DMS53 treated with DMSO at 0.1 percent for 48 hours (cell line): ENCODE measurements at regions not wholly inside any gene's neighbourhood (a gene's known extent, or its start where the extent isn't known, plus 50 kb on each side); places are given as distances from the start of the nearest gene placed in this dataset.
"Not testable (repeated sequence)": the region's sequence is repeated elsewhere in the genome, so short reads cannot be mapped to it uniquely, and the experiment has no call there.

Experiments
- DNase-seq: peaks from one replicate; lab custom pipeline; 2025; ENCODE audit not compliant: unreplicated experiment; lab: John Stamatoyannopoulos, UW

DNA sequence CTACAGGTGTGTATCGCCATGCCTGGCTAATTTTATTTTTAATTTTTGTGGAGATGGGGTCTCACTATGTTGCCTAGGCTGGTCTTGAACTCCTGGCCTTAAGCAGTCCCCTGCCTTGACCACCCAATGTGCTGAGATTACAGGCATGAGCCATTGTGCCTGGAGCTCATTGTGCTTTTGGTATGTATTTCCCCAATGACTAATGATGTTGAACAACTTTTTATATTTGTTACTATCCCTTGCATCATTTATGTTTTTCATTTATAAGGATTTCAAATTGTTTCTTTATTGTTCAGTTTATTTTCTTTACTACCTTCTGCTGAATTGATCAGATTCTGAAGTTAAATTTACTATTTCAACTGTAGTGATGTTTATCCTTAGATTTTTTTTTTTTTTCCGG, 199.7 kb downstream of the CEP135 start:
- no peak for DNase-seq

DNA sequence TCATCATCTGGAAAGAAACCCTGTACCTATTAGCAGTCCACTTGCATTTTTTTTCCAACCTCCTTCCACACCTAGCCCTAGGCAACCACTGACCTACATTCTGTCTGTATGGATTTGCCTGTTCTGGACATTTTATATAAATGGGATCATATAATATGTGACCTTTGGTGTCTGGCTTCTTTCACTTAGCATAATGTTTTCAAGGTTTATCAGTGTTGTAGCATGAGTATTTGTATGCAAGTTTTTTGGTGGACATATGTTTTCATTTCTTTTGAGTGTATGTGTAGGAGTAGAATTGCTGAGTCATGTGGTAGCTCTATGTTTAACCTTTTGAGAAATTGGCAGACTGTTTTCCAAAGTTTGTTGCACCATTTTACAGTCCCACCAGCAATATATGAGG, 198.6 kb downstream of the CEP135 start:
- no peak for DNase-seq

DNA sequence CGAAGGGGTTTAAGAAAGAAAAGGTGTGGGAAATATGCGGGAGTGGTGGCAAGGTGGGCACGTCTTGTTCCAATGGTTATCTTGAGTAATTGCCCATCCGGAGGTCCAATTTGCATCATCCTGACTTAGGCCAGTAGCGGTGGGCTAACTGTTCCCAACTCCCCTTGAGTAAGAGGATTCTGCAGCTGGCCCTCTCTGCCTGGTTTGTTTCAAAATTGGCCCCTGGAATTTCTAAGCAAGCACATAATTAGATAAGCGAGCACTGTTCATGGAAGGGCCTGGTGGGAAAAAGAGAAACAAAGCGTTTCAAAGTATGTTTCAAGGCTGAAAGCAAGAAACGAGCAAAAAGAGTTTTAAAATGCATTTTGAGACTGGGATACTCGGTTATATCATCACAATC, 198.2 kb downstream of the CEP135 start:
- no peak for DNase-seq

DNA sequence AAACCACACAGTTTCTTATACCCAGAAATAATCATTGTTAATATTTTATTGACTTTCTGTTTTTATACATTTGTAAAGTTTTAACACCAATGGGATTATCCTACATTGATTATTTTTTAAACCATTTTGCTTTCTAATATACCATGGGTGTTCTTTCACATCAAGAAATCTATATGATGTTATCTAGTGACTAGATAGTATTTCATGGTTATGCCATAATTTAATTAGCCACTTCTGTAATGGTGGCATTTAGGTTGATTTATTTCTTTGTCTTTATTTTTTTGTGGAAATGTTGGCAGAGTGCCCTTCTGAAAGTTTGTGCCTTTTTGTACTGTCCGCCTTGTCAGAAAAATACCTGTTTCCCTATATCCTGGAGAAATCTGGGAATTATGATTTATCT, 193.3 kb downstream of the CEP135 start:
- DNase-seq: no peak

DNA sequence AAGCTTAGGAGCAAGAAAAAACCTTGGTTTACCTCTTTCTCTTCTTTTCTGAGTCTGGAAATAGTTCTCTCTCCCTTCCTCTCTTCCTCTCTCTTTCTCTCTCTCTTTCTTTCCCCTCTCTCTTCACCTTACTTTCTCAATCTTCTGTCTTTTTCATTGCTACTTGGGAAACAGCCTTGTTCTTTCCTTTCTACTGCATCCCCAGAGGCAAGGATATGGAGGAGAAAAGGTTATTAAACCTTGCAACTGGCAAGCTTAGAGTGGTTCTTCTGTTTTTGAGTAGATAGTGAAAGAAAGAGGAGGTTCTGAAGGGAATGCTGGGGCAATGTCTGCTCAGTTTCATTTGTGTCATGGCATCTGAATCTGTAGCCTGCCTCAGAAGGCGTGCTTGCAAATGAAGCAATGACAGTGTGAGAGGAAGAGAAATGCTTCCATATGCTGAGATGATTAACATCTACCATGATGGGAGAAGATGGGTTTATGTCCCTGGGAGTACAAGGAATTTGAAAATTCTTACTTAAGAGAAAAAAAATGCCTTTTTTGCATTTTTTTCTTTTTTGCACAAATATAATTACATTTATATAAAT, 190.6 kb downstream of the CEP135 start:
- DNase-seq: no peak

DNA sequence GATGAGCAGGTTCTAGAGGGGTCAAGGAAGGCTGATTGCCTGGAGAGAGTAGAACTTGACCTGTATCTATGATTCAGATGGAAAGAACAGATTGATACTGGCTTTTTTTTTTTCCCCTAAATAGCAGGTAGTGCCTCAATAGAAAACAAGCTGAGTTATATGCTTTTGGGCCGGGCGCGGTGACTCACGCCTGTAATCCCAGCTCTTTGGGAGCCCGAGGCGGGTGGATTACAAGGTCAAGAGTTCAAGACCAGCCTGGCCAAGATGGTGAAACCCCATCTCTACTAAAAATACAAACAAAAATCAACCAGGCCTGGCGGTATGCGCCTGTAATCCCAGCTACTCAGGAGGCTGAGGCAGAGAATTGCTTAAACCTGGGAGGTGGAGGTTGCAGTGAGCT, 186.1 kb downstream of the CEP135 start:
- DNase-seq: not testable (repeated sequence)

DNA sequence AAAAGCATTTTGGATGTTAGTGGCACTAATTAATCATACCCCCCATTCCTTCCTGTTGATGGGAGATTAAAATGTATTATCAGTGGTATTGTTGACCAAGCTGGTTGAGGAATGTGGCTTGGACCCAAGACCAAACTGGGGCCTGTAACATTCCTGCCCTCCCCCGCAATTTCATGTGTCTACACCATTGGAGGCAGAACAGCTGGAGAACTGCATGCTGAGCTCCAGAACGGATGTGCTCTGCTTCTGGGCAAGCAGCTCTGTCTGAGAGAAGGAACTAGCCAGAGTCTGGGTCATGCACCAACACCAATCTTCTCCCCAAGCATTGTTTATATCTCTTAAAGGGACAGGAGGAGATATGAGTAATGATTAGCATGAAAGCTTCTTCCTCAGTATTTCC, 185.5 kb downstream of the CEP135 start:
- no peak for DNase-seq

DNA sequence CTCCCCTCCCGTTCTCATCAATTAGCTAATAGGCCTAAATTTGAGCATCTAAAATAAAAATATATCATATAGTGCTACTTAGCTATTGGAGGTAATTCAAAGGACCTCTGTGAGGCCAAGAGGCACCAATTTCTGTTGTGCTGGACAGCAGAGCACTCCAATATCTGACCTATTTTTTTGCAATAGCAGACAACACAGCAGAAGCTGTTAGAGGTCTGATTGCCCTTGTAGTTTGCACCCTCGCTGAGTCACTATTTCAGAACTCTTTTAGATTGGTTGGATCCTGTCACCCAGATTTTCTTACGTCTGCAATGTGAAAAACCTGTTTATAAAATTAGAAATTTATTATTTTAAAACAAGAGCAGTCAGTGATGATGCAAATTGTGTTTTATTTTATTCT, 184.1 kb downstream of the CEP135 start:
- no peak for DNase-seq

DNA sequence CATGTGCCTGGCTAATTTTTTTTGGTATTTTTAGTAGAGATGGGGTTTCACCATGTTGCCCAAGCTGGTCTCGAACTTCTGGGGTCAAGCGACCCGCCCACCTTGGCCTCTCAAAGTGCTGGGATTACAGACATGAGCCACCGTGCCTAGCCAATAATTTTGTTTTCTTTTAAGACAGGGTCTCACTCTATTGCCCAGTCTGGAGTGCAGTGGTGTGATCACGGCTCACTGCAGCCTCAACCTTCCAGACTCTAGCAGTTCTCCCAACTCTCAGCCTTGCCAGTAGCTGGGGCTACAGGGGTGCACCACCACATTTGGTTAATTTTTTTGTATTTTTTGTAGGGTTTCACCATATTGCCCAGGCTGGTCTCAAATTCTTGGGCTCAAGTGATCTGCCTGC, 183.4 kb downstream of the CEP135 start:
- DNase-seq: not testable (repeated sequence)

DNA sequence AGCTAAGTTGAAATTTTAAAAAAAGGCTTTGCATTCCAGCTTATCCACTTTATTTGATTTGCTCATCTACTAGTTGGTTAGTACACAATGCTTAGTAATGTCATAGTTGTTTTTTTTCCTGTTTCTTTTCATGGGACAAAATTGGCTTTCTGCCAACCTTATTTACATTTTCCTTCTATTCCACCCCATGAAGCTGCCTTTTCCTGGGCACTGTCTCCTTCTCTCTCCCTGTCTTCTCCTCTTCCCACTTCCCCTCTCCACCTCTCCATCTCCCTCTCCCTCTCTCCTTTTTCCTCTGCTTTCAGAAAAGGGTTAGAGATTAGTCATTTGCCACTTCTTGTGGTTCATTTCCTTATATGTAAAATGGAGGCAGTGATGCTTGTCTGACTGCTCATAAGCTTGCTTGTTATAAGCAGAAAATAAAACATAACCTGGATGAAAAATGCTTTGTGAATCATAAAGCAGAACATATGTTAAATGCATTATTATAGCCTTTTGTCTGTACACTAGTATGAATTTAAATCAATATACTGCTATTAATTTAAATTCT, 181.9 kb downstream of the CEP135 start:
- DNase-seq: no peak

DNA sequence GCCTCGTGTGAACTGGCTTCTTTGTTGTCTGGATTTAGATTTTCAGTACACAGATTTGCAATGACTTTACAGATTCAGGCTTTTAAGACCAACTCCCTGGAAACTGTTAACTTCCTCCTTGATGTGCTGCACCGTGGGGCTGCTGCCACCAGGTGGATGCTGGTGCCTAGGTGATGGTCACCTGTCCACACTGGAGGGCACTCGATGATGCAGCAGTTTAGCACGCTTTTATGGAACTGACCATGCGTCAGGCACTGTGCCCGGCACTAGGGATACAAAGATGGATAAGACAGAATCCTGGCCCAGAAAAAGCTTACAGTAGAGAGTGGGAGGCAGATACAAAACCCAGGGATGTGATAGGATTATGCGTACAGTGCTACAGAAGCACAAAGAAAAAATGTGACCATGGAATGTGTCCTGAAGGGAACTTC, 180.7 kb downstream of the CEP135 start:
- DNase-seq: peak; percentile 9

DNA sequence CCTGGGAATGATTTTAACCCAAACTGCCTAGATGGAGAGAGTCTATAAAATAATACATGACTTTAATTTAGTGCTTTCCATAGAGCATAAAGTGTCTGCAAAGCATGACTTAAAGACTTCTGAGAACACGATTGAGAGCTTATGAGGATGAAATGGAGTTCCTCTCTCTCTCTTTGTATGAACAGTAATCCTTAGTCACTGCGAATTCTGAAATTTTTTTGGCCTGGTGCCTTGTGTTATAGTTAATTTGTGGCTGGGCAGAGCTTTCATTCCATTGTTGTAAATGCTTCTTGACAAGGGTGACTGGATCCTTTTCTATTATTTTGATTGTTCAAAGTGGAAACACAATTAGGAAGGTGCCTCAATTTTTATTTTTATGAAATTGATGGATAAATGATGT, 179.5 kb downstream of the CEP135 start:
- DNase-seq: no peak

DNA sequence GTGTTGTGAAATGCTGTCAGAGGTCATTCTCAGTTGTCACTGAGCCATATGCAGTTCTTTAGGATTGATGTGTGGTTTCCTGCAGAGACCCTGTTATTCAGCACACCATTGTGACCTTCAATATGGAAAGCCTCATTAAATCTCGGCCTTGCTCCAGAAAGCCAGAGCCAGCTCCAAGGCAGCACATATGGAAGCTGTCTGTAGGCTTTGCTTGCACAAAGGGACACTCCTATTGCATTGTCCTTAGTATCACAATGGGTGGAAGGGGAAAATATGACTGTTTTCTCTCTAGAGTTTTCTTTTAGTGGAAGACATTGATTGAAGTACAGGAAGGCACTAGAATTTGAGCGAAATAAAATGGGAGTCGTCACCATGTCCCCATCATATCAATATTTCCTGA, 179.0 kb downstream of the CEP135 start:
- DNase-seq: no peak

DNA sequence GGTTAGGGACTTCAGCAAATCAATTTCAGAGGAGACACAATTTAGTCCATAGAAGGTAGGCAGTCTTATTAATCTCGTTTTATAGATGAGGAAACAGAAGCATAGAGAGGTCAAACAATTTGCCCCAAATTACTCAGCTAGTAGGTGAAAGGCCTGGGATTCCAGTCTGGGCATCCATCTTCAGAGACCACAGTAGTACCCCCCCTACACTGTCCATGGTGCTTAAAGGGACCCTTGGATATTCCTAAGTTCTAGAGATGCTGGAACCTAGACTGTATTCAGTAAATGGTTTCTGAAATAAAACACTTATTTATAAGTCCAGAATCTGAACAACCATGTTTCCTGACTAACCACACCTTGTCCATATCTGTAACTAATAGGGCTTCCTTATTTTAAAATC, 174.8 kb downstream of the CEP135 start:
- DNase-seq: no peak

DNA sequence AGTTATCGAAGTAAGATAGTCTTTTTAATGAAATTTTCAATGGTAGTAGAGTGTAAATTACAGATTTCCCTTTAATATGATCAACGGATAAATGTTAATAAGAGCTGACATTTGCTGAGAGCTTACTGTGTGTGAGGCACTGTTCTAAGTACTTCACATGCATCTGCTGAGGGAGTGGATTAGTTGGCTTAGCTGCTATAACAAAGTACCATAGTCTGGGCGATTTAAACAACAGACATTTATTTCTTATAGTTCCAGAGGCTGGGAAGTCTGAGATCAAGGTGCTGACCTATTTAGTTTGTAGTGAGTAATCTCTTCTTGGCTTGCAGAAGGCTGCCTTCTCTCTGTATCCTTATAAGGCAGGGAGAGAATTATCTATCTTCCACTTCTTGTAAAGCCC, 174.3 kb downstream of the CEP135 start:
- DNase-seq: no peak

DNA sequence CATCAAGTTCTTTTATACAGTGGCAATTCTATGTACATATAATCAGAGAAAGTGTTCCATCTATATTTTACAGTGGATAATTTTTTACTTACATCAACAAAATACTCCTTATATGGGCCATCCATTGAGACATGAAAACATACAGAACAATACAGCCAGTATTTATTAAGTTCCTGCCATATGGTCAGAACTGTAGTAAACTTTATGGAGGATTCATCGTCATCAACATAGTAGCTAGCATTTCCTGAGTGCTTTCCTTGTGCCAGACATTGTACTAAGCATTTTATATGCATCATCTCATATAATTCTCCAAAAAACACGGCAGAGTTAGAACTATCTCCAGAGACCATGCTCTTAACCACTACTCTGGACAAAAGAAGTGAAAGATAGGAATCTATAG, 170.1 kb downstream of the CEP135 start:
- no peak for DNase-seq

DNA sequence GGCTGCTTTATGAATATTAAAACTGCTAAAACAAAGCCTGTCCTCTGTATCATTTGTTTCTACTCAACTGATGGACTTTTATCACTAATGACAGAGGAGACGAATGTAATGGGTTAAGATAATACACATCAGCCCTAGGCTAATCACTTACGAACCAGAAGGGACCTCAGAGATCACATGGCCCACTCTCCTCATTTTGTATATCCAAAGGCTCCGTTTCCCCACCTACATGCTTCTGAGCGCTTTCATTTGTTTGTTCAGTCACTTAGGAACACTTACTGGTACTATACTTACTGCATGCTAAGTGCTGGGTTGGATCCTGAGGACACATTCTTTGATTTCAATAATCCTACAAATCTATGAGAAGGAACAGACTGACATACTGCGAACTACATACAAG, 169.3 kb downstream of the CEP135 start:
- DNase-seq: no peak

DNA sequence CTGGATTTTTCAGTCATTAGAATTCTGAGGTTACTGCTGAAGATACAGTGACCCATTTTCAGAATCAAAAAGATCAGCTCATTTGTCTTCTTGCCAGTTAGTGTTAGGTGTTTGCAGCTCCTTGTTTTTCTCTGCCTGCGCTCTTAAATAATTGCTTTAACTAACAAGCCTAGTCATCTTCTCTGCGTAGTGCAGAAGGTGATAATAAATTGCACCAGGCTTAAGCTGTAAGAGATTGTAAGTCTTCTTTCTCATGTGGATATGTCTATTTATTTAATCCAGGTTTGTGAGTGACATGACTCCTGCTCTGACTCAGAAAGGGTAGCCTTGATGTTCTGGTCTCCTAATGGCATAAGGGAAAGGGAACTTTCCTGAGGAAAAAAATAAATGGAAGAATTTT, 167.2 kb downstream of the CEP135 start:
- DNase-seq: no peak

DNA sequence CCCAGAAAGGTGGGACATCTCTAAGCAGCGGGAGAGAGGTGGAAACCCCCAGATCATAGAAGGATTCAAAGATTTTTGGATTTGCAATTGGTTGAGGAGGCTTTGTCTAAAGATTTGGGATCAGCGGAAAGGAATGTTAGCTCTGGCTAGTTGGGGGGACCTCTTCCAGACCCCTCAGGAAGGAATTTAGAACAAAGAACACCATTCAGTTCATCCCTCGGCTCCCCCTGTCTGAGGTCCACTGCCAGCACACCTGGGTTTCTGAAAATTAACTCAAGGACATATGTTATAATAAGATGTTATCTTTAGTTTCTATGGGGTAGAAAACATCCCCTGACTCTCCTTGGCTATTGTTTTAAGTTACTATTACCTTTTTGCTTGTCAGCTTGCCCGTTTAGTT, 163.6 kb downstream of the CEP135 start:
- DNase-seq: no peak

DNA sequence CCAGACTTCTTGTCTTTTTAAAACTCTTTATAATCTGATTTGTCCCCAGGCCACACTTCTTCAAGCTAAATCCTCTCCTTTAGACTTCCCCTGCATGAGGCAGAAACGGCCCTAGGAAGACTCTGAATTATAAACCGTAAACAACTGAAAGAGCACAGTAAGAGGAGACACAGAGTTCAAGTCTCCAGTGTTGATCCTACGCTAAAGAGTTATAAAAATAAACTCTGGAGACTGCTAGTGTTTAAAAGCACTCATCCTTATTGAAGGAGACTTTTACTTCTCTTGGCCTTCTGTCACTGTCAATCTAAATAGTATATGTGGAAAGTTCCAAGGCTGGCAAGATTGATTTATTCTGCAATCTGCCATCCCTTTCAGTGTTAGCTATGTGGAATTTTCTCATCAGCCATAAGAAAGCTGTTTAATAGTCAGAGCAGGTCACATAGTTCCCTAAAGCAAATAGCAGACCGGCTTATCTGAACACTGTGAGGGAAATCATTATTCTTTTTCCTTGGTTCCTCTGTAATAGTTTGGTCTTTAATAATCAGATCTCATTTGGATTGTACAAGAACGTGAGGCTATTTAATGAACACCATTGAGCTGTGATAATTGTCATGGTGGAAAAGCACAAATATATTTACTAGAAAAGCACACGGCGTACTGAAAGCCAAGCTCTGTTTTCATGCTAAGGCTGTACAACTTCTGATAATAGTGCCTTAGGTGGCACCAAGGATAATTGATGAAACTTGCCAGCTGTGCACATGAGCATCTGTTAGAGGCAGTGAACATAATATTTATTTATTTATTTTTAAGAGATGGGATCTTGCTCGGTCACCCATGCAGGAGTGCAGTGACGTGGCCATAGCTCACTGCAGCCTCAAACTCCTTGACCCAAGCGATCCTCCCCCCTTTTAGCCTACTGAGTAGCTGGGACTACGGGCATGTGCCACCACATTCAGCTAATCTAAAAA, 157.7 kb downstream of the CEP135 start:
- no peak for DNase-seq

DNA sequence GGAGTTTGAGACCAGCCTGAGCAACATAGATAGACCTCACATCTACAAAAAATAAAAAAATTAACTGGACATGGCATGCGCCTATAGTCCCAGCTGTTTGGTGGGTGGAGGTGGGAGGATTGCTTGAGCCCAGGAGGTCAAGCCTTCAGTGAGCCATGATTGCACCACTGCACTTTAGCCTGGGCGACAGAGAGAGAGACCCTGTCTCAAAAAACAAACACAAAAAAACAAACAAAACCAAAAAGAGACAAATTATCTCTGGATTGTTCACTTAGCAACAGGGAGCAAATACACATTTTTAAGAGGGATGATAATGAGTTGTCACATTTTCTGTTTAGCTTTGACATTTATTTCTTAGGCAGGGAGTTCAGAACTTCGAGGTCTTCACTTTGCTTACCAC, 155.4 kb downstream of the CEP135 start:
- no peak for DNase-seq

DNA sequence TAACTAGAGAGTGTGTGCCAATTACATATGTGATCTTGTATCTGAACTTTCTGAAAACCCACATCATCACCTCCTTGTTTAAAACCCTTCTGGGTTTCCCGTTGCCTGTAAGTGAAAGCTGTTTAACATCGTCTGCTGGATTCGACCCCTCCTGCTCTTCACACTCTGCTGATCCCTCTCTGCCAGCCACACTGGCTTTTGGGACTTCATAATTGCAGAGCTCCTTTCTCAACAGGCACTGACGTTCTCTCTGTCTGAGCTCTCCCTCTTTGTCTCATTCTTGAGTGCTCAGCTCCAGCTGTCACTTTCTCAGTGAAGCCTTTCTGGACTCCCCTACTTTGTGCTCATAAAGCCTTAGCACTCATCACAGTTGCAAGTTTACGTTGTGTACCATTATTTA, 153.9 kb downstream of the CEP135 start:
- no peak for DNase-seq
